T47D (cell line): ENCODE measurements at regions not wholly inside any gene's neighbourhood (a gene's known extent, or its start where the extent isn't known, plus 50 kb on each side); places are given as distances from the start of the nearest gene placed in this dataset.

Experiments used
- DNase-seq, 2 experiments: peaks; one replicate each; pipeline versions ENCODE4 v3.0.0 to v3.0.0-alpha.2; 2011 to 2012; ENCODE audit warnings: low read depth in 1 of 2, low spot score in 1 of 2
- JUND ChIP-seq: IDR thresholded peaks from 2 replicates; pipeline ENCODE4 v1.6.1; 2012; ENCODE audit warnings: low read depth
- in situ Hi-C: cut with HindIII; loops from 2 replicates; pipeline ENCODE4 v1.10.0; 2016; ENCODE audit warnings: low sequenced_read_pairs, low pct_unique_long_range_greater_than_20kb

GRCh38 chrX:69293776-69294601, 128.7 kb upstream of the PJA1 start:
- TF ChIP-seq JUND: no peak
- no peak for DNase-seq
- in situ Hi-C loops: no loop called here

- no peak for TF ChIP-seq JUND
- no peak for DNase-seq
- in situ Hi-C loops: no loop called here
These were observed 125.9 kb upstream of the PJA1 start for GRCh38 chrX:69291116-69291515.

GRCh38 chrX:69290292-69290691, 125.0 kb upstream of the PJA1 start:
- TF ChIP-seq JUND: no peak
- in situ Hi-C loops: no loop called here
- DNase-seq: no peak

- in situ Hi-C loops: no loop called here
- no peak for TF ChIP-seq JUND
- no peak for DNase-seq
These were observed 124.5 kb upstream of the PJA1 start for GRCh38 chrX:69289793-69290123.

DNA sequence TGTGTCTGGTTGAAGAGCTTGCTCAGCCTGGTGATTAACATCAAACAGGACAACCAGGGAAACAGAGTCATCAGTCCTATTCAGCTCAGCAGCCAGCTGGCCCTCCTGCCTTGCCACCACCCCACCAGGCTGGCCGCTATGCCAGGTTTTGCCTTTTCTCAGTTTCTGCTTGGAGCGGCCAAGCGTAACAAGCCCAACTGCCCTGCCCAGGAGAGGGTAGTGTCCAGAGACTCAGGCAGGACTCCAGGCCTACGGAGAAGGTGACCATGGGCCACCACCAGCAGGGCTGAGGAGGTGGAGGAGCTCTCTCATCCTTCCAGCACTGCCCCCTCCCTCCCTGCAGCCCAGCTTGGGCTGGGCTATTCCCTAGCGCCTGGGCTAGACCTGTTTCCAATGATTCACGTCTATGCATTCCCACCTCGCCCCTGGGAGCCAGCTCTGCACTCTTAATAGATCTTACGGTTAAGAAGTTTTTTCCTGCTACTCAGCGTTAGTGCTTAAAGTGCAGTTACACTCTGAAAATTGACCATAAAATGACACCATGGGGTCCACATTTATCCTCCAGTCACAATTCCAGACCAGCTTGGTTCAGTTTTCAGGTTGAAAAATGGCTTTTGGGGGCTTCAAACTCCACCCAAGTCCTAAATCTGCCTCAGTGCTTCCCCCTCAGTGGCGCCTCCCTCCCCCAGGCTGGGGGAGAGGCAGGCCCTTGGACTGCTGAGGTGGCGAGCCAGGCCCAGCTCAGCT, 124.0 kb upstream of the PJA1 start:
- DNase-seq: no peak
- TF ChIP-seq JUND: no peak
- in situ Hi-C loops: no loop called here

DNA sequence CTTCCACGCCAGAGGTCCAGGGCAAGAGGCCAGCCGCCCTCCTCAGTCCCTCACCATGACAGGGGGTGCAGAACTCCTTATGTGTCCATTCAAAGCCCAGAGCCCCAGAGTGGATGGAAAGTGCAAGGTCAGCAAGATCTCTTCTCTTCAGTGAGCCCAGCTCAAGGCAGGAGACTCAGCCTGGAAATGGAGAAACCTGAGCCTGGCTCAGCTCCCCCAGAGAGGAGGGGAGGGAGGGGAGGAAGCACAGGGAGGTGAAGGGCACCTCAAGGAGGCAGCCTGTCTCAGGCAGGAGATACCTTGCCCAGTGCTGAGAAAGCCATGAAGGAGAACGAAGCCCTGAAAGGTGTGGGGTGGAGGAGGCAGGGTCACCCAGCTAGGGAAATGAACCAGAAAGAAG, 121.8 kb upstream of the PJA1 start:
- no peak for TF ChIP-seq JUND
- in situ Hi-C loops: no loop called here
- DNase-seq: no peak

- in situ Hi-C loops: no loop called here
- DNase-seq: no peak
These were observed 121.3 kb upstream of the PJA1 start for GRCh38 chrX:69286565-69286906.

GRCh38 chrX:69285881-69286564, 120.8 kb upstream of the PJA1 start:
- in situ Hi-C loops: no loop called here
- TF ChIP-seq JUND: no peak
- peak; percentile 10 to 14 for DNase-seq

More at GRCh38 chrX:69286565-69286906, 121.3 kb upstream of the PJA1 start:
- TF ChIP-seq JUND: no peak

GRCh38 chrX:69285401-69285877, 120.2 kb upstream of the PJA1 start:
- DNase-seq: no peak
- in situ Hi-C loops: no loop called here
- no peak for TF ChIP-seq JUND

- in situ Hi-C loops: no loop called here
- no peak for TF ChIP-seq JUND
- DNase-seq: no peak
These were observed 119.2 kb upstream of the PJA1 start for GRCh38 chrX:69284491-69284890.

GRCh38 chrX:69282893-69283690, 117.8 kb upstream of the PJA1 start:
- DNase-seq: no peak
- in situ Hi-C loops: no loop called here
- no peak for TF ChIP-seq JUND

- TF ChIP-seq JUND: no peak
- no peak for DNase-seq
- in situ Hi-C loops: no loop called here
These were observed 115.7 kb upstream of the PJA1 start for GRCh38 chrX:69280933-69281332.

GRCh38 chrX:69279234-69279633, 114.0 kb upstream of the PJA1 start:
- in situ Hi-C loops: no loop called here
- no peak for DNase-seq
- no peak for TF ChIP-seq JUND
